CD14-positive monocyte (primary cell): ENCODE measurements at regions not wholly inside any gene's neighbourhood (a gene's known extent, or its start where the extent isn't known, plus 50 kb on each side); places are given as distances from the start of the nearest gene placed in this dataset.

Experiments
- DNase-seq, 3 donors: peaks; one replicate each; pipeline ENCODE4 v3.0.0-alpha.2; 2011 to 2022
- H2AFZ ChIP-seq: 2 replicates; pipeline ENCODE4 v1.6.0; 2012; ENCODE audit warnings: mild to moderate bottlenecking, low read depth, low read length, inconsistent platforms; ENCODE audit not compliant: insufficient read depth, poor library complexity, severe bottlenecking
- H3K27ac ChIP-seq, 2 donors: 1 replicate in 1 of 2; 2 replicates in 1 of 2; pipeline ENCODE4 v1.5.1; 2012 to 2013; ENCODE audit warnings: low read length in 2 of 2, control low read depth in 1 of 2, inconsistent platforms in 1 of 2, low read depth in 1 of 2, mild to moderate bottlenecking in 1 of 2
- H3K27me3 ChIP-seq, 2 donors: one replicate each; pipeline versions ENCODE4 v1.6.0 to v1.6.1; 2011 to 2013; ENCODE audit warnings: low read length in 2 of 2; ENCODE audit not compliant: control insufficient read depth in 2 of 2, insufficient read depth in 2 of 2
- H3K36me3 ChIP-seq, 2 donors: replicated peaks in 1 of 2; 1 replicate in 1 of 2; 2 replicates in 1 of 2; pipeline versions ENCODE4 v1.5.1 to v1.6.1; 2012 to 2013; ENCODE audit warnings: low read length in 2 of 2, control low read depth in 1 of 2, inconsistent platforms in 1 of 2, mild to moderate bottlenecking in 1 of 2; ENCODE audit not compliant: insufficient read depth in 2 of 2, control insufficient read depth in 1 of 2
- H3K4me1 ChIP-seq, 2 donors: 1 replicate in 1 of 2; 2 replicates in 1 of 2; pipeline versions ENCODE4 v1.5.1 to v1.6.1; 2012 to 2013; ENCODE audit warnings: low read length in 2 of 2, control low read depth in 1 of 2, inconsistent platforms in 1 of 2, mild to moderate bottlenecking in 1 of 2, moderate library complexity in 1 of 2; ENCODE audit not compliant: insufficient read depth in 2 of 2, control insufficient read depth in 1 of 2
- H3K4me2 ChIP-seq: replicated peaks from 2 replicates; pipeline ENCODE3; 2012; ENCODE audit warnings: low read length, moderate library complexity, mild to moderate bottlenecking; ENCODE audit not compliant: poor library complexity, severe bottlenecking; ENCODE audit errors: extremely low read depth
- H3K4me3 ChIP-seq, 3 experiments: fragments of 200-600 bp in 1 of 3; sonication (generic) in 1 of 3; replicated peaks in 1 of 3; 1 replicate in 2 of 3; 2 replicates in 1 of 3; pipeline ENCODE4 v1.5.1; 2011 to 2013; ENCODE audit warnings: low read length in 3 of 3, mild to moderate bottlenecking in 3 of 3, control low read depth in 2 of 3, low read depth in 2 of 3, inconsistent platforms in 1 of 3, moderate library complexity in 1 of 3
- H3K79me2 ChIP-seq: 2 replicates; pipeline ENCODE4 v1.6.0; 2012; ENCODE audit warnings: mild to moderate bottlenecking, control low read depth, inconsistent platforms, low read length, moderate library complexity; ENCODE audit not compliant: insufficient read depth
- H3K9ac ChIP-seq: 2 replicates; pipeline ENCODE4 v1.6.0; 2017; ENCODE audit warnings: low read length, mild to moderate bottlenecking; ENCODE audit not compliant: insufficient read depth, poor library complexity, severe bottlenecking
- H3K9me3 ChIP-seq, 2 donors: replicated peaks in 1 of 2; 1 replicate in 1 of 2; 2 replicates in 1 of 2; pipeline versions ENCODE4 v1.5.1 to v1.6.1; 2012 to 2013; ENCODE audit warnings: low read length in 2 of 2, control low read depth in 1 of 2; ENCODE audit not compliant: control insufficient read depth in 1 of 2, insufficient read depth in 1 of 2
- H4K20me1 ChIP-seq: 2 replicates; pipeline ENCODE4 v1.6.0; 2012; ENCODE audit warnings: mild to moderate bottlenecking, low read length, control low read depth, moderate library complexity; ENCODE audit not compliant: insufficient read depth
- H3K27ac Mint-ChIP-seq, 7 donors: one replicate each; pipeline ENCODE4 v1.8.0; 2020; ENCODE audit warnings: mild to moderate bottlenecking in 7 of 7, mixed read lengths in 7 of 7, moderate library complexity in 6 of 7, inconsistent platforms in 2 of 7
- H3K27me3 Mint-ChIP-seq, 3 donors: one replicate each; pipeline ENCODE4 v1.8.0; 2021 to 2022; ENCODE audit warnings: low read depth in 3 of 3, mild to moderate bottlenecking in 3 of 3, mixed read lengths in 3 of 3, moderate library complexity in 3 of 3, inconsistent platforms in 1 of 3
- H3K36me3 Mint-ChIP-seq, 2 donors: one replicate each; pipeline ENCODE4 v1.8.0; 2020; ENCODE audit warnings: mixed read lengths in 2 of 2, inconsistent platforms in 1 of 2, mild to moderate bottlenecking in 1 of 2
- H3K4me1 Mint-ChIP-seq: one replicate; pipeline ENCODE4 v1.8.0; 2020; ENCODE audit warnings: mild to moderate bottlenecking, mixed read lengths
- H3K4me3 Mint-ChIP-seq, 2 donors: one replicate each; pipeline ENCODE4 v1.8.0; 2020; ENCODE audit warnings: mild to moderate bottlenecking in 2 of 2, mixed read lengths in 2 of 2, moderate library complexity in 1 of 2
- H3K9me3 Mint-ChIP-seq, 7 donors: one replicate each; pipeline ENCODE4 v1.8.0; 2020 to 2022; ENCODE audit warnings: mixed read lengths in 7 of 7, mild to moderate bottlenecking in 6 of 7, moderate library complexity in 6 of 7, inconsistent platforms in 2 of 7
- whole genome bisulfite sequencing: methylation state at CpG from one replicate; pipeline ENCODE4 v1.1.5; 2013; ENCODE audit warnings: missing lambda C conversion rate; ENCODE audit not compliant: insufficient coverage; 5-methylcytosine and 5-hydroxymethylcytosine counted together
- intact Hi-C, 2 donors: fragments of 100-400 bp; cut with micrococcal nuclease; formaldehyde crosslinking; loops; one replicate each; pipeline versions ENCODE4 v1.15.0 to v1.15.1; 2023
- TF ChIP-seq, protein P1 (sequence below): fragments of 200-600 bp; IDR thresholded peaks from one replicate; pipeline ENCODE4 v1.8.0; 2022; ENCODE audit warnings: antibody characterized with exemption, mild to moderate bottlenecking

DNA sequence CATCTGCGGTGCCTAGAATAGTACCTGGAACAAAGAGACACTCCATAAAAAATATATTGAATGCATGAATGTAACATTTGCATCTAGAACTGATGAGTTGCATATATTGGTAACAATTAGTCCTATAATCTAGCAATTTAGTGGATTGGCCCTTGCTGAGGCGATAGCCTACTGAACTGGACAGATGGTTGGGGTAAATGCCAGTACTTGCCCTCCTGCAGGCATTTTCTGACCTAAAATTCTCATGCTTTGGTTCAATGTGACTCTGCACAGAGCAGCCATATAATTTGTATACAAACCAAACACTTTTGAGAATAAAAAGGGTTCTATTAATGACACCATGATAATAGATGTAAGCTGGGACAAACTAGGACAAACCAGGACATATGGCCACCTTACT lies 313.6 kb downstream of the OLFM3 start:
- DNase-seq, result no peak
- H3K36me3 ChIP-seq, result no peaks in the 10 kb centered on the region
- no peak overlapping the region for H3K4me3 Mint-ChIP-seq
- no peak overlapping the region for H3K4me3 ChIP-seq
- H3K27me3 ChIP-seq, result no peaks in the 10 kb centered on the region
- TF ChIP-seq, protein P1, sequence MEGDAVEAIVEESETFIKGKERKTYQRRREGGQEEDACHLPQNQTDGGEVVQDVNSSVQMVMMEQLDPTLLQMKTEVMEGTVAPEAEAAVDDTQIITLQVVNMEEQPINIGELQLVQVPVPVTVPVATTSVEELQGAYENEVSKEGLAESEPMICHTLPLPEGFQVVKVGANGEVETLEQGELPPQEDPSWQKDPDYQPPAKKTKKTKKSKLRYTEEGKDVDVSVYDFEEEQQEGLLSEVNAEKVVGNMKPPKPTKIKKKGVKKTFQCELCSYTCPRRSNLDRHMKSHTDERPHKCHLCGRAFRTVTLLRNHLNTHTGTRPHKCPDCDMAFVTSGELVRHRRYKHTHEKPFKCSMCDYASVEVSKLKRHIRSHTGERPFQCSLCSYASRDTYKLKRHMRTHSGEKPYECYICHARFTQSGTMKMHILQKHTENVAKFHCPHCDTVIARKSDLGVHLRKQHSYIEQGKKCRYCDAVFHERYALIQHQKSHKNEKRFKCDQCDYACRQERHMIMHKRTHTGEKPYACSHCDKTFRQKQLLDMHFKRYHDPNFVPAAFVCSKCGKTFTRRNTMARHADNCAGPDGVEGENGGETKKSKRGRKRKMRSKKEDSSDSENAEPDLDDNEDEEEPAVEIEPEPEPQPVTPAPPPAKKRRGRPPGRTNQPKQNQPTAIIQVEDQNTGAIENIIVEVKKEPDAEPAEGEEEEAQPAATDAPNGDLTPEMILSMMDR, result no peak
- no peak overlapping the region for H3K27ac ChIP-seq
- no peak overlapping the region for H2AFZ ChIP-seq
- H3K4me2 ChIP-seq, result no peak overlapping the region
- H3K4me1 ChIP-seq, result no peaks in the 10 kb centered on the region
- H3K9me3 Mint-ChIP-seq, result peaks cover 0 to 2% (median 0%) of the 10 kb centered on the region in 7 donors
- H3K79me2 ChIP-seq, result no peaks in the 10 kb centered on the region
- H3K9ac ChIP-seq, result no peak overlapping the region
- intact Hi-C loops, result no loop called here
- H3K27ac Mint-ChIP-seq, result no peak overlapping the region
- no peaks in the 10 kb centered on the region for H3K4me1 Mint-ChIP-seq
- H3K36me3 Mint-ChIP-seq, result no peaks in the 10 kb centered on the region
- no CpG with 5 or more reads among the region's 2 CpGs for WGBS
- peaks cover 0 to 2% (median 0%) of the 10 kb centered on the region in 3 donors for H3K27me3 Mint-ChIP-seq
- no peaks in the 10 kb centered on the region for H3K9me3 ChIP-seq
- H4K20me1 ChIP-seq, result no peaks in the 10 kb centered on the region

DNA sequence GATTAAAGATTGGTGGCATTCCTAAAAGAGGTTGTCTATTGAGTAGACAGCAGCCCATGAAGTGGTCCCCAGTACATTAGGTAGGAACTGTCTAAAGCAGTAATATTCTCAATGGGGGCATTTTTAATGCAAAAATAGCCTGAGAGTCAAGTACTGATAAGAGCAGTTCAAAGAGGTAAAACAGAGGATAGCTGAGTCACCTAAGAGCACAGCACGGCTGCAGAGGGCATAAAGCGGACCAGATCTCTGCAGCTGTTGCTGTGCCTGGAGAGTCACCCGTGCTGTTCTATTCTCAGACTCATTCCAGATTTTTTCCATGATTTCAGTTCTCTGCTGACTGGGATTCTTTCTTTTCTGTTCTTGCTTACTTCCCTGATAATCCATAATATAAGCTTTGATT lies 313.2 kb downstream of the OLFM3 start:
- H3K27ac ChIP-seq, result no peak overlapping the region
- Mint-ChIP-seq H3K4me3 (no peak overlapping the region), H3K9me3 (peaks cover 0 to 2% (median 0%) of the 10 kb centered on the region in 7 donors), H3K27ac (no peak overlapping the region), H3K4me1 (no peaks in the 10 kb centered on the region), H3K27me3 (peaks cover 0 to 2% (median 0%) of the 10 kb centered on the region in 3 donors), H3K36me3 (no peaks in the 10 kb centered on the region)
- no peaks in the 10 kb centered on the region for H3K27me3 ChIP-seq
- H3K4me3 ChIP-seq, result no peak overlapping the region
- no peak overlapping the region for H2AFZ ChIP-seq
- H3K9me3 ChIP-seq, result no peaks in the 10 kb centered on the region
- H3K4me1 ChIP-seq, result no peaks in the 10 kb centered on the region
- intact Hi-C loops, result no loop called here
- no peaks in the 10 kb centered on the region for H4K20me1 ChIP-seq
- H3K9ac ChIP-seq, result no peak overlapping the region
- no peaks in the 10 kb centered on the region for H3K36me3 ChIP-seq
- TF ChIP-seq, protein P1, result no peak
- no peak overlapping the region for H3K4me2 ChIP-seq
- no peaks in the 10 kb centered on the region for H3K79me2 ChIP-seq
- DNase-seq, result no peak
- WGBS, result 88% methylated on average over 2 of the region's 3 CpGs
